ENCODE measurements at regions not wholly inside any gene's neighbourhood (a gene's known extent, or its start where the extent isn't known, plus 50 kb on each side); places are given as distances from the start of the nearest gene placed in this dataset.
A peak's percentile ranks its signal among the peaks of the same experiment; 100 is the strongest.

- no peak for DNase-seq (ENCODE audit: low spot score)
Observed at GRCh38 chr22:26847046-26847445, 189.7 kb downstream of the MIAT start.

- DNase-seq (ENCODE audit: low spot score) = no peak
Observed at GRCh38 chr22:26847816-26848215, 190.4 kb downstream of the MIAT start.

- no peak for DNase-seq (ENCODE audit: low spot score)
Observed at GRCh38 chr22:26848244-26848920, 191.0 kb downstream of the MIAT start.

- DNase-seq (ENCODE audit: low spot score) = no peak
Observed at GRCh38 chr22:26849575-26849974, 192.2 kb downstream of the MIAT start.

GRCh38 chr22:26851125-26851524, 193.7 kb downstream of the MIAT start:
- no peak for DNase-seq (ENCODE audit: low spot score)

GRCh38 chr22:26852176-26852575, 194.8 kb downstream of the MIAT start:
- DNase-seq (ENCODE audit: low spot score) = no peak

GRCh38 chr22:26853071-26853470, 195.7 kb downstream of the MIAT start:
- no peak for DNase-seq (ENCODE audit: low spot score)

GRCh38 chr22:26853495-26853894, 196.1 kb downstream of the MIAT start:
- no peak for DNase-seq (ENCODE audit: low spot score)

- no peak for DNase-seq (ENCODE audit: low spot score)
Observed at GRCh38 chr22:26857169-26857568, 199.8 kb downstream of the MIAT start.

GRCh38 chr22:26860301-26860700, 202.9 kb downstream of the MIAT start:
- DNase-seq (ENCODE audit: low spot score) = no peak

GRCh38 chr22:26865021-26865420, 207.6 kb downstream of the MIAT start:
- no peak for DNase-seq (ENCODE audit: low spot score)

- DNase-seq (ENCODE audit: low spot score) = no peak
Observed at GRCh38 chr22:26883393-26883792, 226.0 kb downstream of the MIAT start.

- DNase-seq (ENCODE audit: low spot score) = no peak
Observed at GRCh38 chr22:26884921-26885320, 227.5 kb downstream of the MIAT start.

GRCh38 chr22:26885441-26886261, 228.3 kb downstream of the MIAT start:
- DNase-seq (ENCODE audit: low spot score) = no peak

GRCh38 chr22:26887456-26887855, 230.1 kb downstream of the MIAT start:
- peak; percentile 4 for DNase-seq (ENCODE audit: low spot score)

GRCh38 chr22:26887916-26888315, 230.5 kb downstream of the MIAT start:
- DNase-seq (ENCODE audit: low spot score) = no peak

GRCh38 chr22:26888887-26889286, 231.5 kb downstream of the MIAT start:
- no peak for DNase-seq (ENCODE audit: low spot score)

GRCh38 chr22:26889802-26890201, 232.4 kb downstream of the MIAT start:
- no peak for DNase-seq (ENCODE audit: low spot score)

- DNase-seq (ENCODE audit: low spot score) = no peak
Observed at GRCh38 chr22:26890870-26891269, 233.5 kb downstream of the MIAT start.

- no peak for DNase-seq (ENCODE audit: low spot score)
Observed at GRCh38 chr22:26891429-26891828, 234.0 kb downstream of the MIAT start.

GRCh38 chr22:26892166-26893041, 235.0 kb downstream of the MIAT start:
- DNase-seq (ENCODE audit: low spot score) = no peak

Data from SW480 (cell line).